ENCODE measurements at regions not wholly inside any gene's neighbourhood (a gene's known extent, or its start where the extent isn't known, plus 50 kb on each side); places are given as distances from the start of the nearest gene placed in this dataset.

GRCh38 chr15:93241696-93242585 is 152.9 kb upstream of the RGMA start:
- Histone ChIP-seq H3K4me1 (ENCODE audit: insufficient read depth, low read length, poor library complexity, severe bottlenecking) (no peaks in the 10 kb centered on the region), H3K9ac (ENCODE audit: low read depth, low read length, poor library complexity, severe bottlenecking) (no peak overlapping the region), H3F3A (ENCODE audit: low read depth) (no peaks in the 10 kb centered on the region), H3K9me3 (ENCODE audit: insufficient read depth, low read depth, low read length) (no peaks in the 10 kb centered on the region), H3K36me3 (ENCODE audit: insufficient read depth, low read length) (no peaks in the 10 kb centered on the region), H2AFZ (ENCODE audit: low read length) (no peak overlapping the region), H3K79me2 (ENCODE audit: insufficient read depth, low read length) (no peaks in the 10 kb centered on the region), H3K4me2 (ENCODE audit: low read depth, low read length, poor library complexity, severe bottlenecking) (no peak overlapping the region), H4K20me1 (ENCODE audit: insufficient read depth, low read length, poor library complexity, severe bottlenecking) (no peaks in the 10 kb centered on the region), H3K4me3 (ENCODE audit: low read length, poor library complexity, severe bottlenecking) (no peak overlapping the region), H3K9me2 (replicated peaks; ENCODE audit: low read depth, low read length) (no peaks in the 10 kb centered on the region), H3K27me3 (ENCODE audit: insufficient read depth, low read length, poor library complexity, severe bottlenecking) (no peaks in the 10 kb centered on the region)
- no peak for TF ChIP-seq EZH2phosphoT487 (IDR thresholded peaks at IDR 0.05; ENCODE audit: borderline replicate concordance)
- no peak for TF ChIP-seq CTCF (conservative IDR thresholded peaks at IDR 0.05; ENCODE audit: low read length)

- H3K79me2 ChIP-seq (ENCODE audit: insufficient read depth, low read length) = no peaks in the 10 kb centered on the region
Observed at GRCh38 chr15:93239993-93240392, 151.0 kb upstream of the RGMA start.

GRCh38 chr15:93239591-93239990 is 150.6 kb upstream of the RGMA start:
- no peaks in the 10 kb centered on the region for H4K20me1 ChIP-seq (ENCODE audit: insufficient read depth, low read length, poor library complexity, severe bottlenecking)
- H3K9me3 ChIP-seq (ENCODE audit: insufficient read depth, low read depth, low read length) = no peaks in the 10 kb centered on the region
- TF ChIP-seq CTCF (conservative IDR thresholded peaks at IDR 0.05; ENCODE audit: low read length) (no peak), EZH2phosphoT487 (IDR thresholded peaks at IDR 0.05; ENCODE audit: borderline replicate concordance) (no peak)
- H3K4me3 ChIP-seq (ENCODE audit: low read length, poor library complexity, severe bottlenecking) = no peak overlapping the region
- no peaks in the 10 kb centered on the region for H3K9me2 ChIP-seq (replicated peaks; ENCODE audit: low read depth, low read length)
- H3K9ac ChIP-seq (ENCODE audit: low read depth, low read length, poor library complexity, severe bottlenecking) = no peak overlapping the region
- H3K79me2 ChIP-seq (ENCODE audit: insufficient read depth, low read length) = no peaks in the 10 kb centered on the region
- no peak overlapping the region for H3K4me2 ChIP-seq (ENCODE audit: low read depth, low read length, poor library complexity, severe bottlenecking)
- no peaks in the 10 kb centered on the region for H3K27me3 ChIP-seq (ENCODE audit: insufficient read depth, low read length, poor library complexity, severe bottlenecking)
- H2AFZ ChIP-seq (ENCODE audit: low read length) = no peak overlapping the region
- H3K4me1 ChIP-seq (ENCODE audit: insufficient read depth, low read length, poor library complexity, severe bottlenecking) = no peaks in the 10 kb centered on the region
- H3F3A ChIP-seq (ENCODE audit: low read depth) = no peaks in the 10 kb centered on the region
- no peaks in the 10 kb centered on the region for H3K36me3 ChIP-seq (ENCODE audit: insufficient read depth, low read length)

More at GRCh38 chr15:93239993-93240392, 151.0 kb upstream of the RGMA start:
- Histone ChIP-seq H3F3A (ENCODE audit: low read depth) (no peaks in the 10 kb centered on the region), H3K9ac (ENCODE audit: low read depth, low read length, poor library complexity, severe bottlenecking) (no peak overlapping the region), H3K36me3 (ENCODE audit: insufficient read depth, low read length) (no peaks in the 10 kb centered on the region), H3K27me3 (ENCODE audit: insufficient read depth, low read length, poor library complexity, severe bottlenecking) (no peaks in the 10 kb centered on the region), H3K9me2 (replicated peaks; ENCODE audit: low read depth, low read length) (no peaks in the 10 kb centered on the region), H3K4me1 (ENCODE audit: insufficient read depth, low read length, poor library complexity, severe bottlenecking) (no peaks in the 10 kb centered on the region), H2AFZ (ENCODE audit: low read length) (no peak overlapping the region), H3K9me3 (ENCODE audit: insufficient read depth, low read depth, low read length) (no peaks in the 10 kb centered on the region), H4K20me1 (ENCODE audit: insufficient read depth, low read length, poor library complexity, severe bottlenecking) (no peaks in the 10 kb centered on the region), H3K4me2 (ENCODE audit: low read depth, low read length, poor library complexity, severe bottlenecking) (no peak overlapping the region), H3K4me3 (ENCODE audit: low read length, poor library complexity, severe bottlenecking) (no peak overlapping the region)
- no peak for TF ChIP-seq EZH2phosphoT487 (IDR thresholded peaks at IDR 0.05; ENCODE audit: borderline replicate concordance)
- no peak for TF ChIP-seq CTCF (conservative IDR thresholded peaks at IDR 0.05; ENCODE audit: low read length)

Data from Loucy (cell line).